Endothelial cell of umbilical vein (primary cell): ENCODE measurements at regions not wholly inside any gene's neighbourhood (a gene's known extent, or its start where the extent isn't known, plus 50 kb on each side); places are given as distances from the start of the nearest gene placed in this dataset.

Experiments
- BruUV-seq: library from RNA; stranded (reverse); fragments of 400-500 nt; replicated peaks from 2 replicates; lab custom pipeline; 2021; lab: Mats Ljungman, UMichigan
- CTCF ChIA-PET: fragments of 300-600, 350-600 bp; sonication (Branson Sonifier 250); formaldehyde crosslinking; loops from one replicate; lab custom pipeline; 2021; ENCODE audit warnings: antibody characterized with exemption, inconsistent platforms; lab: Charles Lee
- POLR2A ChIA-PET: fragments of 300-600, 350-600 bp; sonication (Branson Sonifier 250); formaldehyde crosslinking; loops from one replicate; lab custom pipeline; 2021; ENCODE audit warnings: antibody characterized with exemption, inconsistent platforms; lab: Charles Lee
- DNase-seq: peaks from one replicate; pipeline ENCODE4 v3.0.0-alpha.2; 2011; ENCODE audit warnings: low read depth, low spot score
- FAIRE-seq: peaks from 2 replicates; lab custom pipeline; 2011; peaks lifted over from hg19 to GRCh38; lab: Jason Lieb, UNC
- H2AFZ ChIP-seq: 2 replicates; pipeline ENCODE4 v1.6.0; 2012; ENCODE audit warnings: low read depth, low read length, control low read depth, inconsistent platforms
- H3K27ac ChIP-seq: 2 replicates; pipeline ENCODE4 v1.5.1; 2011; ENCODE audit warnings: low read depth, mild to moderate bottlenecking, control low read depth, low read length, moderate library complexity; ENCODE audit not compliant: insufficient read depth
- H3K27me3 ChIP-seq, 2 experiments: 2 replicates each; pipeline versions ENCODE4 v1.6.0 to v1.6.1; 2011; ENCODE audit warnings: low read length in 2 of 2, mixed read lengths in 1 of 2; ENCODE audit not compliant: control insufficient read depth in 2 of 2, insufficient read depth in 2 of 2
- H3K36me3 ChIP-seq, 2 experiments: 2 replicates in 1 of 2; 3 replicates in 1 of 2; pipeline ENCODE4 v1.5.1; 2011; ENCODE audit warnings: low read length in 2 of 2, mild to moderate bottlenecking in 1 of 2, moderate library complexity in 1 of 2; ENCODE audit not compliant: control insufficient read depth in 2 of 2, insufficient read depth in 2 of 2; ENCODE audit errors: extremely low read depth in 1 of 2
- H3K4me1 ChIP-seq: 3 replicates; pipeline ENCODE4 v1.5.1; 2011; ENCODE audit warnings: mild to moderate bottlenecking, low read length; ENCODE audit not compliant: control insufficient read depth, insufficient read depth; ENCODE audit errors: extremely low read depth
- H3K4me2 ChIP-seq: 2 replicates; pipeline ENCODE4 v1.6.1; 2011; ENCODE audit warnings: low read length, control low read depth, mixed read lengths; ENCODE audit not compliant: insufficient read depth
- H3K4me3 ChIP-seq, 3 experiments: fragments of 200-600 bp in 1 of 3; sonication (generic), shearing (Covaris generic) in 1 of 3; replicated peaks in 1 of 3; 2 replicates each; pipeline ENCODE4 v1.5.1; 2011 to 2016; ENCODE audit warnings: control low read depth in 3 of 3, low read length in 3 of 3, mild to moderate bottlenecking in 2 of 3, inconsistent platforms in 1 of 3, low read depth in 1 of 3, moderate library complexity in 1 of 3; ENCODE audit not compliant: insufficient read depth in 1 of 3
- H3K79me2 ChIP-seq: 2 replicates; pipeline ENCODE4 v1.6.0; 2012; ENCODE audit warnings: low read length, inconsistent platforms; ENCODE audit not compliant: control insufficient read depth, insufficient read depth
- H3K9ac ChIP-seq: replicated peaks from 2 replicates; pipeline ENCODE3; 2011; ENCODE audit warnings: low read length, control low read depth; ENCODE audit not compliant: insufficient read depth; ENCODE audit errors: extremely low read depth
- H3K9me1 ChIP-seq: replicated peaks from 3 replicates; pipeline ENCODE4 v1.6.0; 2011; ENCODE audit warnings: mild to moderate bottlenecking, low read length; ENCODE audit not compliant: control insufficient read depth, insufficient read depth; ENCODE audit errors: extremely low read depth
- H3K9me3 ChIP-seq: replicated peaks from 2 replicates; pipeline ENCODE4 v1.5.1; 2012; ENCODE audit warnings: low read length, inconsistent platforms; ENCODE audit not compliant: control insufficient read depth, insufficient read depth
- H4K20me1 ChIP-seq: replicated peaks from 2 replicates; pipeline ENCODE3; 2011; ENCODE audit warnings: mild to moderate bottlenecking, low read length; ENCODE audit not compliant: control insufficient read depth, insufficient read depth; ENCODE audit errors: extremely low read depth
- EZH2 ChIP-seq: IDR thresholded peaks from 2 replicates; pipeline ENCODE4 v1.6.1; 2012; ENCODE audit warnings: borderline replicate concordance, low read depth, mild to moderate bottlenecking, moderate library complexity, low read length, inconsistent platforms; ENCODE audit not compliant: severe bottlenecking
- FOS ChIP-seq: IDR thresholded peaks from 2 replicates; pipeline ENCODE4 v1.6.1; 2011; ENCODE audit warnings: mild to moderate bottlenecking, low read length, moderate library complexity, borderline replicate concordance; ENCODE audit not compliant: insufficient read depth
- GATA2 ChIP-seq: IDR thresholded peaks from 2 replicates; pipeline ENCODE4 v1.7.0; 2011; ENCODE audit warnings: low read depth, mild to moderate bottlenecking, moderate library complexity, mixed read lengths, low read length; ENCODE audit not compliant: insufficient read length, insufficient read depth
- JUN ChIP-seq: IDR thresholded peaks from 2 replicates; pipeline ENCODE4 v1.6.1; 2011; ENCODE audit warnings: borderline replicate concordance, low read depth; ENCODE audit not compliant: insufficient read length, insufficient read depth
- MYC ChIP-seq: IDR thresholded peaks from one replicate; pipeline ENCODE4 v1.6.1; 2011; ENCODE audit warnings: mild to moderate bottlenecking, low read depth, low read length
- POLR2A ChIP-seq: IDR thresholded peaks from 2 replicates; pipeline ENCODE4 v1.6.1; 2012; ENCODE audit warnings: low read depth, mild to moderate bottlenecking, control low read depth, low read length
- POLR2AphosphoS5 ChIP-seq: IDR thresholded peaks from 2 replicates; pipeline ENCODE4 v1.6.1; 2012; ENCODE audit warnings: low read depth, mild to moderate bottlenecking, control low read depth, low read length, moderate library complexity; ENCODE audit not compliant: insufficient read depth
- dilution Hi-C: fragments of 300-500 bp; cut with MboI; formaldehyde crosslinking; loops from one replicate; pipeline ENCODE4 v1.15.0; 2019; ENCODE audit warnings: low sequenced_read_pairs; ENCODE audit not compliant: extremely low pct_ligation_motif_present
- intact Hi-C: fragments of 100-400 bp; cut with micrococcal nuclease; formaldehyde crosslinking; loops from one replicate; pipeline ENCODE4 v1.10.0; 2022
- TF ChIP-seq, protein P1 (sequence below): IDR thresholded peaks from 2 replicates; pipeline ENCODE4 v1.6.1; 2011; ENCODE audit not compliant: insufficient read depth, insufficient read length
- TF ChIP-seq, protein P2 (sequence below), 2 donors: IDR thresholded peaks; 1 replicate in 1 of 2; 2 replicates in 1 of 2; pipeline ENCODE4 v1.5.1; 2011; ENCODE audit warnings: low read length in 2 of 2, mild to moderate bottlenecking in 2 of 2, moderate library complexity in 2 of 2, control low read depth in 1 of 2, inconsistent platforms in 1 of 2, low read depth in 1 of 2; ENCODE audit not compliant: insufficient read depth in 1 of 2; ENCODE audit errors: extremely low read depth in 1 of 2

DNA sequence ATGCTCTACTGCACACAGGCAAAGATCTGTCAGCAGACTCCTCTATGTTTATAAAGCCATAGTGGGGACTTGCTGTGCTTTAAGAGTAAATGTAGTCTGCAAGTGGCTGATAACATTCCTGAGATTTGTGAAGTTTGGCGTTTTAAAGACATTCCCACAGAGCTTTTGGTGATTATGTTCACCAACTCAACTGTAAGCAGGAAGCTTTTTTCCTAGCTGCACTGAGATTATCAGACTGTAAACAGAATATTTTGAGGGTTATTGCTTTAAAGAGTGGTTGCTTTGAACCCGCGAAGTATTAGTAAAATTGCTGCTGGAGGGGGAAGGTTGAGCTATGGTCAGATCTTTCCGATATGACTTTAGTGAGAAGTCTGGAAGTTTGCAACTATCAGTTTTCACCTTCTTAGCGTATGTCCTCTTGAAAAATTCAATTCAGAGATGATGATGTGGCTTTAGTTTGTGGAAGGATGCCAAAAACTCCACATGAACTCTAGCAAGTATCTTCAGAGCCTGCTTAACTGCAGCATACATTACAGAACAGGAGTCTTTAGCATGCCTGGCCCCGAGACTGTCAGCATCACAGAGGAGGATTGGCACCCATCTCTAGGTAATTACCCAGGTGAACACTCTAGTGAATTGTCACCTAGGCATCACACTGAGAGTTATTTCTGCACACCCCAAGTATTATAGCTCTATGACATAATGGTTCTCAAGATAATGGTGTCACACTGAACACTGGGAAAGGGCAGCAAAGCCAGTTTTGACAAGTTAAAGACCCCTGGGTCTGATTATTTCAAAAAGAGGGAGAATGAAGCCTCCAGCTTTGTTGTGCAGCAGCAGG is 89.9 kb downstream of the MTNR1B start:
- BruUV-seq: no TSS peak
- Histone ChIP-seq H4K20me1 (no peaks in the 10 kb centered on the region), H3K9me1 (no peaks in the 10 kb centered on the region), H3K4me3 (no peak overlapping the region), H3K27ac (no peak overlapping the region), H3K9me3 (no peaks in the 10 kb centered on the region), H2AFZ (no peak overlapping the region), H3K4me1 (no peaks in the 10 kb centered on the region), H3K79me2 (no peaks in the 10 kb centered on the region), H3K36me3 (no peaks in the 10 kb centered on the region), H3K4me2 (no peak overlapping the region), H3K9ac (no peak overlapping the region), H3K27me3 (no peaks in the 10 kb centered on the region)
- FAIRE-seq: no peak
- intact Hi-C loops: no loop called here
- TF ChIP-seq FOS (no peak), GATA2 (no peak), EZH2 (no peak), POLR2AphosphoS5 (no peak), POLR2A (no peak), JUN (no peak), MYC (no peak)
- TF ChIP-seq, protein P1, sequence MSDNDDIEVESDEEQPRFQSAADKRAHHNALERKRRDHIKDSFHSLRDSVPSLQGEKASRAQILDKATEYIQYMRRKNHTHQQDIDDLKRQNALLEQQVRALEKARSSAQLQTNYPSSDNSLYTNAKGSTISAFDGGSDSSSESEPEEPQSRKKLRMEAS: no peak
- TF ChIP-seq, protein P2, sequence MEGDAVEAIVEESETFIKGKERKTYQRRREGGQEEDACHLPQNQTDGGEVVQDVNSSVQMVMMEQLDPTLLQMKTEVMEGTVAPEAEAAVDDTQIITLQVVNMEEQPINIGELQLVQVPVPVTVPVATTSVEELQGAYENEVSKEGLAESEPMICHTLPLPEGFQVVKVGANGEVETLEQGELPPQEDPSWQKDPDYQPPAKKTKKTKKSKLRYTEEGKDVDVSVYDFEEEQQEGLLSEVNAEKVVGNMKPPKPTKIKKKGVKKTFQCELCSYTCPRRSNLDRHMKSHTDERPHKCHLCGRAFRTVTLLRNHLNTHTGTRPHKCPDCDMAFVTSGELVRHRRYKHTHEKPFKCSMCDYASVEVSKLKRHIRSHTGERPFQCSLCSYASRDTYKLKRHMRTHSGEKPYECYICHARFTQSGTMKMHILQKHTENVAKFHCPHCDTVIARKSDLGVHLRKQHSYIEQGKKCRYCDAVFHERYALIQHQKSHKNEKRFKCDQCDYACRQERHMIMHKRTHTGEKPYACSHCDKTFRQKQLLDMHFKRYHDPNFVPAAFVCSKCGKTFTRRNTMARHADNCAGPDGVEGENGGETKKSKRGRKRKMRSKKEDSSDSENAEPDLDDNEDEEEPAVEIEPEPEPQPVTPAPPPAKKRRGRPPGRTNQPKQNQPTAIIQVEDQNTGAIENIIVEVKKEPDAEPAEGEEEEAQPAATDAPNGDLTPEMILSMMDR (IDR thresholded peaks at IDR 0.05; ENCODE audit: extremely low read depth in 1 of 2, insufficient read depth in 1 of 2, low read depth in 1 of 2, low read length in 2 of 2): no peak
- ChIA-PET CTCF (no interaction called here), POLR2A (no interaction called here)
- DNase-seq: no peak
- dilution Hi-C loops: no loop called here
